ENCODE measurements at regions not wholly inside any gene's neighbourhood (a gene's known extent, or its start where the extent isn't known, plus 50 kb on each side); places are given as distances from the start of the nearest gene placed in this dataset.

DNA sequence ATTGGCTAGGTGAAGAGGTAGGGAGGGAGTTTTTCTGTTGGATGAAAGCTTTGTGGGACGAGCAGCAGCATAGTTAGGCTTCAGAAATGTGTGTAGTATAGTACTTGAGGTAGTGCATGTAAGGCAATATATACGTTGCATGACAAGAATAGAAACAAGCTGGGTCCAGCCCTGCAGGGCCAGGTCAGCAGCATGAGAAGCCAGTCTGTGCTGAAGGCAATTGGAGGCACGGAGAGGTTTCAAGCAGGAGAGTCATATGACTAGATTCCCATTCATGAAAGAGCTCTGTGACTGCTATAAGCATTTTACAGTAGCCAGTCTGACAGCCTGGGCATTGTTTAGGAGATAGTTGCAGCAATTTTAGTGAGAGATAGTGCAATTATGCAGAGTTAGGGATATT is 84.2 kb upstream of the DSCAM start:
- no peaks in the 10 kb centered on the region for H4K20me1 ChIP-seq (ENCODE audit: insufficient read depth)
- POLR2A ChIA-PET: no interaction called here

DNA sequence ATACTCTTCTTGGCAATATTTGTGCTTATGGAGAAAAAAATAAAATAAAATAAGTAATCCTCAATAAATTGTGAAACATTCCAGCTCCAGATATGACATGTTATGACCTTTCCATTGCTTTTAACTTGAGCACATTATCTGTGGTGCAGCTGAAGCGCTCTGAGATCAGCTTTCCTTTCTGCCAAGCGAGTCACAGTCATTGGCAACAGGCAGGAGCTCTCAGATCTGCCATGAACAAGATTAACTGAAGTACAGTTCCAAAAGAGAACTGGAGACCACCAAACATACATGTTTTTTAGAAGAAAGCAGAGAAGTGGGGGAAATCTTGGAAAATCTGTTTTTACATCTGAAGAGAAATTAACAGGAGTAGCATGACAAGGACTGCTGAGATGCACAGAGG is 89.2 kb upstream of the DSCAM start:
- Histone ChIP-seq H3K4me2 (no peak overlapping the region), H3K79me2 (ENCODE audit: insufficient read depth) (no peaks in the 10 kb centered on the region), H4K20me1 (ENCODE audit: insufficient read depth) (no peaks in the 10 kb centered on the region), H3K4me1 (ENCODE audit: control insufficient read depth in 1 of 2, insufficient read depth in 2 of 2, low read depth in 1 of 2, low read length in 1 of 2) (no peaks in the 10 kb centered on the region), H3K27ac (ENCODE audit: low read depth in 2 of 2, low read length in 1 of 2) (no peak overlapping the region), H3K36me3 (replicated peaks in 1 of 2; ENCODE audit: control insufficient read depth in 1 of 2, insufficient read depth in 2 of 2, low read length in 1 of 2) (no peaks in the 10 kb centered on the region), H3F3A (replicated peaks; ENCODE audit: insufficient read depth) (no peaks in the 10 kb centered on the region), H3K9ac (no peak overlapping the region), H3K9me3 (no peaks in the 10 kb centered on the region), H2AFZ (ENCODE audit: low read depth) (no peak overlapping the region), H3K27me3 (ENCODE audit: insufficient read depth) (no peaks in the 10 kb centered on the region), H3K9me2 (no peaks in the 10 kb centered on the region), H3K4me3 (ENCODE audit: low read depth in 2 of 2, low read length in 1 of 2) (no peak overlapping the region)
- ChIA-PET POLR2A (no interaction called here), CTCF (no interaction called here)
- no peak for TF ChIP-seq RFX5 (IDR thresholded peaks at IDR 0.05; ENCODE audit: low read length)
- no peak for TF ChIP-seq MXI1 (IDR thresholded peaks at IDR 0.05; ENCODE audit: low read depth, low read length)
- TF ChIP-seq NRF1 (IDR thresholded peaks at IDR 0.05; ENCODE audit: low read depth, low read length): no peak
- no peak for TF ChIP-seq EP300 (IDR thresholded peaks at IDR 0.05; ENCODE audit: borderline replicate concordance in 1 of 2, low read depth in 1 of 2, low read length in 1 of 2)
- no peak for TF ChIP-seq CHD2 (IDR thresholded peaks at IDR 0.05; ENCODE audit: low read length, partially characterized antibody)
- TF ChIP-seq, protein P1, sequence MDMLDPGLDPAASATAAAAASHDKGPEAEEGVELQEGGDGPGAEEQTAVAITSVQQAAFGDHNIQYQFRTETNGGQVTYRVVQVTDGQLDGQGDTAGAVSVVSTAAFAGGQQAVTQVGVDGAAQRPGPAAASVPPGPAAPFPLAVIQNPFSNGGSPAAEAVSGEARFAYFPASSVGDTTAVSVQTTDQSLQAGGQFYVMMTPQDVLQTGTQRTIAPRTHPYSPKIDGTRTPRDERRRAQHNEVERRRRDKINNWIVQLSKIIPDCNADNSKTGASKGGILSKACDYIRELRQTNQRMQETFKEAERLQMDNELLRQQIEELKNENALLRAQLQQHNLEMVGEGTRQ (IDR thresholded peaks at IDR 0.05; ENCODE audit: borderline replicate concordance, low read depth, low read length): no peak
- no peak for TF ChIP-seq GATA2 (CRISPR knock-in tag; IDR thresholded peaks at IDR 0.05)
- no peak for DNase-seq
- WGBS (ENCODE audit: low lambda C conversion rate): 19% methylated on average over 2 of the region's 2 CpGs

More for the DNA sequence above, 84.2 kb upstream of the DSCAM start:
- Histone ChIP-seq H3K4me3 (ENCODE audit: low read depth in 2 of 2, low read length in 1 of 2) (no peak overlapping the region), H3F3A (replicated peaks; ENCODE audit: insufficient read depth) (no peaks in the 10 kb centered on the region), H3K4me1 (ENCODE audit: control insufficient read depth in 1 of 2, insufficient read depth in 2 of 2, low read depth in 1 of 2, low read length in 1 of 2) (no peaks in the 10 kb centered on the region), H2AFZ (ENCODE audit: low read depth) (no peak overlapping the region), H3K9me2 (no peaks in the 10 kb centered on the region), H3K79me2 (ENCODE audit: insufficient read depth) (no peaks in the 10 kb centered on the region), H3K4me2 (no peak overlapping the region), H3K9me3 (no peaks in the 10 kb centered on the region), H3K27me3 (ENCODE audit: insufficient read depth) (no peaks in the 10 kb centered on the region), H3K27ac (ENCODE audit: low read depth in 2 of 2, low read length in 1 of 2) (no peak overlapping the region), H3K9ac (no peak overlapping the region), H3K36me3 (replicated peaks in 1 of 2; ENCODE audit: control insufficient read depth in 1 of 2, insufficient read depth in 2 of 2, low read length in 1 of 2) (no peaks in the 10 kb centered on the region)
- CTCF ChIA-PET: interaction anchor here (1.0 kb wide), 1 partner anchor 17 kb away, joined by 3 read pairs; no protein-coding TSS in a partner anchor
- 0% methylated on average over 3 of the region's 3 CpGs for WGBS (ENCODE audit: low lambda C conversion rate)
- no peak for DNase-seq
- TF ChIP-seq, protein P2, sequence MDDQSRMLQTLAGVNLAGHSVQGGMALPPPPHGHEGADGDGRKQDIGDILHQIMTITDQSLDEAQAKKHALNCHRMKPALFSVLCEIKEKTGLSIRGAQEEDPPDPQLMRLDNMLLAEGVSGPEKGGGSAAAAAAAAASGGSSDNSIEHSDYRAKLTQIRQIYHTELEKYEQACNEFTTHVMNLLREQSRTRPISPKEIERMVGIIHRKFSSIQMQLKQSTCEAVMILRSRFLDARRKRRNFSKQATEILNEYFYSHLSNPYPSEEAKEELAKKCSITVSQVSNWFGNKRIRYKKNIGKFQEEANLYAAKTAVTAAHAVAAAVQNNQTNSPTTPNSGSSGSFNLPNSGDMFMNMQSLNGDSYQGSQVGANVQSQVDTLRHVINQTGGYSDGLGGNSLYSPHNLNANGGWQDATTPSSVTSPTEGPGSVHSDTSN (IDR thresholded peaks at IDR 0.05): no peak
- TF ChIP-seq FOSL2 (IDR thresholded peaks at IDR 0.05; ENCODE audit: borderline replicate concordance, low read depth) (no peak), JUND (IDR thresholded peaks at IDR 0.05) (no peak), RFX5 (IDR thresholded peaks at IDR 0.05; ENCODE audit: low read length) (no peak), FOXJ3 (CRISPR knock-in tag; IDR thresholded peaks at IDR 0.05) (no peak), RXRA (IDR thresholded peaks at IDR 0.05; ENCODE audit: borderline replicate concordance, low read depth) (no peak), EZH2phosphoT487 (IDR thresholded peaks at IDR 0.05; ENCODE audit: borderline replicate concordance, low read depth) (no peak), FOXM1 (IDR thresholded peaks at IDR 0.05; ENCODE audit: low read depth) (no peak), GATA2 (CRISPR knock-in tag; IDR thresholded peaks at IDR 0.05) (no peak), YY1 (IDR thresholded peaks at IDR 0.05; ENCODE audit: low read depth) (no peak), TEAD4 (IDR thresholded peaks at IDR 0.05; ENCODE audit: borderline replicate concordance, insufficient read depth) (no peak), NFIC (IDR thresholded peaks at IDR 0.05; ENCODE audit: borderline replicate concordance) (no peak), EP300 (IDR thresholded peaks at IDR 0.05; ENCODE audit: borderline replicate concordance in 1 of 2, low read depth in 1 of 2, low read length in 1 of 2) (no peak), TCF12 (IDR thresholded peaks at IDR 0.05) (no peak)
- TF ChIP-seq, protein P3, sequence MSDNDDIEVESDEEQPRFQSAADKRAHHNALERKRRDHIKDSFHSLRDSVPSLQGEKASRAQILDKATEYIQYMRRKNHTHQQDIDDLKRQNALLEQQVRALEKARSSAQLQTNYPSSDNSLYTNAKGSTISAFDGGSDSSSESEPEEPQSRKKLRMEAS (IDR thresholded peaks at IDR 0.05; ENCODE audit: low read depth): no peak
- TF ChIP-seq, protein P4, sequence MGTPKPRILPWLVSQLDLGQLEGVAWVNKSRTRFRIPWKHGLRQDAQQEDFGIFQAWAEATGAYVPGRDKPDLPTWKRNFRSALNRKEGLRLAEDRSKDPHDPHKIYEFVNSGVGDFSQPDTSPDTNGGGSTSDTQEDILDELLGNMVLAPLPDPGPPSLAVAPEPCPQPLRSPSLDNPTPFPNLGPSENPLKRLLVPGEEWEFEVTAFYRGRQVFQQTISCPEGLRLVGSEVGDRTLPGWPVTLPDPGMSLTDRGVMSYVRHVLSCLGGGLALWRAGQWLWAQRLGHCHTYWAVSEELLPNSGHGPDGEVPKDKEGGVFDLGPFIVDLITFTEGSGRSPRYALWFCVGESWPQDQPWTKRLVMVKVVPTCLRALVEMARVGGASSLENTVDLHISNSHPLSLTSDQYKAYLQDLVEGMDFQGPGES (IDR thresholded peaks at IDR 0.05; ENCODE audit: low read depth, low read length): no peak
- TF ChIP-seq, protein P5, sequence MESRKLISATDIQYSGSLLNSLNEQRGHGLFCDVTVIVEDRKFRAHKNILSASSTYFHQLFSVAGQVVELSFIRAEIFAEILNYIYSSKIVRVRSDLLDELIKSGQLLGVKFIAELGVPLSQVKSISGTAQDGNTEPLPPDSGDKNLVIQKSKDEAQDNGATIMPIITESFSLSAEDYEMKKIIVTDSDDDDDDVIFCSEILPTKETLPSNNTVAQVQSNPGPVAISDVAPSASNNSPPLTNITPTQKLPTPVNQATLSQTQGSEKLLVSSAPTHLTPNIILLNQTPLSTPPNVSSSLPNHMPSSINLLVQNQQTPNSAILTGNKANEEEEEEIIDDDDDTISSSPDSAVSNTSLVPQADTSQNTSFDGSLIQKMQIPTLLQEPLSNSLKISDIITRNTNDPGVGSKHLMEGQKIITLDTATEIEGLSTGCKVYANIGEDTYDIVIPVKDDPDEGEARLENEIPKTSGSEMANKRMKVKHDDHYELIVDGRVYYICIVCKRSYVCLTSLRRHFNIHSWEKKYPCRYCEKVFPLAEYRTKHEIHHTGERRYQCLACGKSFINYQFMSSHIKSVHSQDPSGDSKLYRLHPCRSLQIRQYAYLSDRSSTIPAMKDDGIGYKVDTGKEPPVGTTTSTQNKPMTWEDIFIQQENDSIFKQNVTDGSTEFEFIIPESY (IDR thresholded peaks at IDR 0.05; ENCODE audit: borderline replicate concordance, low read depth): no peak

All from SK-N-SH (cell line).